ENCODE measurements at regions not wholly inside any gene's neighbourhood (a gene's known extent, or its start where the extent isn't known, plus 50 kb on each side); places are given as distances from the start of the nearest gene placed in this dataset.

- Histone ChIP-seq H3K79me2 (ENCODE audit: insufficient read depth, low read length) (no peaks in the 10 kb centered on the region), H3K27me3 (ENCODE audit: insufficient read depth, low read length, poor library complexity) (no peaks in the 10 kb centered on the region), H3K36me3 (ENCODE audit: insufficient read depth, low read length) (no peaks in the 10 kb centered on the region), H3K27ac (ENCODE audit: low read length) (no peak overlapping the region), H3K9ac (ENCODE audit: low read depth, low read length) (no peak overlapping the region), H3K4me1 (ENCODE audit: insufficient read depth, low read length) (no peaks in the 10 kb centered on the region), H2AFZ (ENCODE audit: low read depth, low read length) (no peak overlapping the region), H3K9me3 (ENCODE audit: insufficient read depth, low read length, severe bottlenecking) (no peaks in the 10 kb centered on the region), H3K4me3 (ENCODE audit: low read depth in 1 of 2, low read length in 2 of 2) (no peak overlapping the region), H3K4me2 (ENCODE audit: insufficient read depth, low read length) (no peak overlapping the region), H4K20me1 (ENCODE audit: insufficient read depth, low read length) (no peaks in the 10 kb centered on the region)
- DNase-seq: no peak
- TF ChIP-seq, protein P1, sequence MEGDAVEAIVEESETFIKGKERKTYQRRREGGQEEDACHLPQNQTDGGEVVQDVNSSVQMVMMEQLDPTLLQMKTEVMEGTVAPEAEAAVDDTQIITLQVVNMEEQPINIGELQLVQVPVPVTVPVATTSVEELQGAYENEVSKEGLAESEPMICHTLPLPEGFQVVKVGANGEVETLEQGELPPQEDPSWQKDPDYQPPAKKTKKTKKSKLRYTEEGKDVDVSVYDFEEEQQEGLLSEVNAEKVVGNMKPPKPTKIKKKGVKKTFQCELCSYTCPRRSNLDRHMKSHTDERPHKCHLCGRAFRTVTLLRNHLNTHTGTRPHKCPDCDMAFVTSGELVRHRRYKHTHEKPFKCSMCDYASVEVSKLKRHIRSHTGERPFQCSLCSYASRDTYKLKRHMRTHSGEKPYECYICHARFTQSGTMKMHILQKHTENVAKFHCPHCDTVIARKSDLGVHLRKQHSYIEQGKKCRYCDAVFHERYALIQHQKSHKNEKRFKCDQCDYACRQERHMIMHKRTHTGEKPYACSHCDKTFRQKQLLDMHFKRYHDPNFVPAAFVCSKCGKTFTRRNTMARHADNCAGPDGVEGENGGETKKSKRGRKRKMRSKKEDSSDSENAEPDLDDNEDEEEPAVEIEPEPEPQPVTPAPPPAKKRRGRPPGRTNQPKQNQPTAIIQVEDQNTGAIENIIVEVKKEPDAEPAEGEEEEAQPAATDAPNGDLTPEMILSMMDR (IDR thresholded peaks at IDR 0.05; ENCODE audit: borderline replicate concordance, extremely low read depth, low read length, poor library complexity, severe bottlenecking): no peak
- TF ChIP-seq EZH2 (IDR thresholded peaks at IDR 0.05; ENCODE audit: borderline replicate concordance, low read depth, low read length, severe bottlenecking): no peak
- no peak for ATAC-seq (ENCODE audit: insufficient read depth, low read depth)
Observed at GRCh38 chr5:13133951-13134350, 810.5 kb downstream of the DNAH5 start.

DNA sequence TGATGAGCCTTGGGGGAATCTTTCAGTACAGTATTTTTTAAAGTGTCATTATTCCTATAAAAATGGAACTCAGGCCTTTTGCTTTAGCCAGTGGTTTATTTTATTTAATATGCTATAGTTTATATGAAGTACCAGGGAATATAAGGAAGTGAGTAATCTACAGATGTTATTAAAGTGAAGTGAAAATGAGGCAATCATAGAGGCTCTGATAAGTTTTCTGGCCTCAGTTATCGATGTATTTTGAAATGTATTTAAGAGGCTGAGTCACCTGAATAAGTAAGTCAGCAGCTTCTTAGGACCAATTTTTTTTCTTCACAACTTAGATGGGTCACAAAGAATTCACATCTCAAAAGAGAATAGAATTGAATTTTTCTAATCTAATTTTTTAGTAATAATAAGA lies 829.0 kb downstream of the DNAH5 start:
- ATAC-seq (ENCODE audit: insufficient read depth, low read depth): no peak
- H4K20me1 ChIP-seq (ENCODE audit: insufficient read depth, low read length): no peaks in the 10 kb centered on the region
- H2AFZ ChIP-seq (ENCODE audit: low read depth, low read length): no peak overlapping the region
- no peak overlapping the region for H3K9ac ChIP-seq (ENCODE audit: low read depth, low read length)
- H3K4me3 ChIP-seq (ENCODE audit: low read depth in 1 of 2, low read length in 2 of 2): no peak overlapping the region
- no peak overlapping the region for H3K27ac ChIP-seq (ENCODE audit: low read length)
- no peaks in the 10 kb centered on the region for H3K79me2 ChIP-seq (ENCODE audit: insufficient read depth, low read length)
- H3K4me1 ChIP-seq (ENCODE audit: insufficient read depth, low read length): no peaks in the 10 kb centered on the region
- no peaks in the 10 kb centered on the region for H3K36me3 ChIP-seq (ENCODE audit: insufficient read depth, low read length)
- H3K27me3 ChIP-seq (ENCODE audit: insufficient read depth, low read length, poor library complexity): no peaks in the 10 kb centered on the region
- H3K4me2 ChIP-seq (ENCODE audit: insufficient read depth, low read length): no peak overlapping the region
- H3K9me3 ChIP-seq (ENCODE audit: insufficient read depth, low read length, severe bottlenecking): no peaks in the 10 kb centered on the region
- TF ChIP-seq EZH2 (IDR thresholded peaks at IDR 0.05; ENCODE audit: borderline replicate concordance, low read depth, low read length, severe bottlenecking): no peak
- TF ChIP-seq, protein P1 (IDR thresholded peaks at IDR 0.05; ENCODE audit: borderline replicate concordance, extremely low read depth, low read length, poor library complexity, severe bottlenecking): no peak
- no peak for DNase-seq

DNA sequence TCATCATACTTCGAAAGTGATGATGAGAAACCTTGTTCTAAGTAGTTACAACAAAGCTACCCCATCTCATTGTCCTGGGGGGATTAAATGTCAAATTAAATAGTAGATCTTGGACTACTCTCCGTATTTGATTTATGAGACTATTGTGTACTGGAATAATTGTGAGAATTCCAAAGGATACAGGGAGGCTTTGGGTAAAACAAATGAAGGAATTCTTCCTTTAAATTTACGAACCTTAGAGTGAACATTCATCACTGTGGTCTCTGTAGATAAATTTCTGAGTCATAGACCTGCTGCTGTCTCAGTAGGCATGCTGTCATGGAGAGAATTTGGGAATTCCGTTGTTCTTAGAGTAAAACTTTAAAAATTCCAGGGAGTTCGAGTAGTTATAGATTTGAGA lies 836.2 kb downstream of the DNAH5 start:
- Histone ChIP-seq H3K79me2 (ENCODE audit: insufficient read depth, low read length) (no peaks in the 10 kb centered on the region), H3K27me3 (ENCODE audit: insufficient read depth, low read length, poor library complexity) (no peaks in the 10 kb centered on the region), H3K9me3 (ENCODE audit: insufficient read depth, low read length, severe bottlenecking) (no peaks in the 10 kb centered on the region), H3K4me2 (ENCODE audit: insufficient read depth, low read length) (no peak overlapping the region), H3K4me3 (ENCODE audit: low read depth in 1 of 2, low read length in 2 of 2) (no peak overlapping the region), H3K9ac (ENCODE audit: low read depth, low read length) (no peak overlapping the region), H3K4me1 (ENCODE audit: insufficient read depth, low read length) (no peaks in the 10 kb centered on the region), H2AFZ (ENCODE audit: low read depth, low read length) (no peak overlapping the region), H3K36me3 (ENCODE audit: insufficient read depth, low read length) (no peaks in the 10 kb centered on the region), H3K27ac (ENCODE audit: low read length) (no peak overlapping the region), H4K20me1 (ENCODE audit: insufficient read depth, low read length) (no peaks in the 10 kb centered on the region)
- no peak for DNase-seq
- no peak for ATAC-seq (ENCODE audit: insufficient read depth, low read depth)
- TF ChIP-seq, protein P1 (IDR thresholded peaks at IDR 0.05; ENCODE audit: borderline replicate concordance, extremely low read depth, low read length, poor library complexity, severe bottlenecking): no peak
- TF ChIP-seq EZH2 (IDR thresholded peaks at IDR 0.05; ENCODE audit: borderline replicate concordance, low read depth, low read length, severe bottlenecking): no peak

- Histone ChIP-seq H3K9ac (ENCODE audit: low read depth, low read length) (no peak overlapping the region), H2AFZ (ENCODE audit: low read depth, low read length) (no peak overlapping the region), H3K27me3 (ENCODE audit: insufficient read depth, low read length, poor library complexity) (no peaks in the 10 kb centered on the region), H3K9me3 (ENCODE audit: insufficient read depth, low read length, severe bottlenecking) (no peaks in the 10 kb centered on the region), H3K4me1 (ENCODE audit: insufficient read depth, low read length) (no peaks in the 10 kb centered on the region), H3K36me3 (ENCODE audit: insufficient read depth, low read length) (no peaks in the 10 kb centered on the region), H4K20me1 (ENCODE audit: insufficient read depth, low read length) (no peaks in the 10 kb centered on the region), H3K4me3 (ENCODE audit: low read depth in 1 of 2, low read length in 2 of 2) (no peak overlapping the region), H3K4me2 (ENCODE audit: insufficient read depth, low read length) (no peak overlapping the region), H3K27ac (ENCODE audit: low read length) (no peak overlapping the region), H3K79me2 (ENCODE audit: insufficient read depth, low read length) (no peaks in the 10 kb centered on the region)
- TF ChIP-seq EZH2 (IDR thresholded peaks at IDR 0.05; ENCODE audit: borderline replicate concordance, low read depth, low read length, severe bottlenecking): no peak
- TF ChIP-seq, protein P1 (IDR thresholded peaks at IDR 0.05; ENCODE audit: borderline replicate concordance, extremely low read depth, low read length, poor library complexity, severe bottlenecking): no peak
- ATAC-seq (ENCODE audit: insufficient read depth, low read depth): no peak
- no peak for DNase-seq
Observed at GRCh38 chr5:13107537-13107936, 837.0 kb downstream of the DNAH5 start.
